H9 (cell line): ENCODE measurements at regions not wholly inside any gene's neighbourhood (a gene's known extent, or its start where the extent isn't known, plus 50 kb on each side); places are given as distances from the start of the nearest gene placed in this dataset.

Source experiments
- DNase-seq: peaks from one replicate; pipeline ENCODE4 v3.0.0-alpha.2; 2017
- H2AFZ ChIP-seq: one replicate; pipeline ENCODE4 v1.6.1; 2013; ENCODE audit warnings: mild to moderate bottlenecking, low read length, control low read depth, moderate library complexity
- H2AK5ac ChIP-seq: 2 replicates; pipeline ENCODE4 v1.6.1; 2013; ENCODE audit warnings: low read length, control low read depth, mixed read lengths; ENCODE audit not compliant: insufficient read length
- H2BK120ac ChIP-seq: one replicate; pipeline ENCODE4 v1.6.1; 2013; ENCODE audit warnings: low read depth, mild to moderate bottlenecking, low read length, control low read depth, inconsistent platforms; ENCODE audit not compliant: poor library complexity, severe bottlenecking
- H2BK12ac ChIP-seq: 2 replicates; pipeline ENCODE4 v1.6.1; 2013; ENCODE audit warnings: low read length, control low read depth, mixed read lengths, low read depth; ENCODE audit not compliant: insufficient read length
- H2BK15ac ChIP-seq: 2 replicates; pipeline ENCODE4 v1.6.1; 2013; ENCODE audit warnings: low read depth, low read length, control low read depth
- H2BK20ac ChIP-seq: one replicate; pipeline ENCODE4 v1.6.1; 2013; ENCODE audit warnings: low read depth, mild to moderate bottlenecking, low read length, control low read depth, inconsistent platforms; ENCODE audit not compliant: poor library complexity, severe bottlenecking
- H2BK5ac ChIP-seq: 2 replicates; pipeline ENCODE4 v1.6.1; 2013; ENCODE audit warnings: low read length, control low read depth, mixed read lengths; ENCODE audit not compliant: insufficient read length
- H3K14ac ChIP-seq: 2 replicates; pipeline ENCODE4 v1.6.1; 2013; ENCODE audit warnings: low read length, control low read depth; ENCODE audit not compliant: insufficient read depth
- H3K18ac ChIP-seq: 2 replicates; pipeline ENCODE4 v1.6.1; 2013; ENCODE audit warnings: low read depth, mild to moderate bottlenecking, mixed read lengths, low read length, control low read depth; ENCODE audit not compliant: insufficient read length
- H3K23ac ChIP-seq: 2 replicates; pipeline ENCODE4 v1.6.1; 2013; ENCODE audit warnings: low read length, control low read depth, mixed read lengths, low read depth; ENCODE audit not compliant: insufficient read length
- H3K23me2 ChIP-seq: 2 replicates; pipeline ENCODE4 v1.6.1; 2013; ENCODE audit warnings: low read depth, mild to moderate bottlenecking, mixed read lengths, low read length, control low read depth; ENCODE audit not compliant: insufficient read length, poor library complexity, severe bottlenecking
- H3K27ac ChIP-seq: 2 replicates; pipeline ENCODE4 v1.5.1; 2013; ENCODE audit warnings: low read length, control low read depth, mixed read lengths, low read depth; ENCODE audit not compliant: insufficient read length
- H3K27me3 ChIP-seq: 2 replicates; pipeline ENCODE4 v1.6.1; 2013; ENCODE audit warnings: low read length, control low read depth, inconsistent platforms; ENCODE audit not compliant: insufficient read depth
- H3K4ac ChIP-seq: 2 replicates; pipeline ENCODE4 v1.6.1; 2013; ENCODE audit warnings: low read depth, mild to moderate bottlenecking, control low read depth, inconsistent platforms, low read length, moderate library complexity
- H3K4me1 ChIP-seq: 2 replicates; pipeline ENCODE4 v1.6.1; 2013; ENCODE audit warnings: low read length, control low read depth, inconsistent platforms; ENCODE audit not compliant: insufficient read depth
- H3K4me2 ChIP-seq: 2 replicates; pipeline ENCODE4 v1.6.1; 2013; ENCODE audit warnings: low read length, control low read depth, mixed read lengths; ENCODE audit not compliant: insufficient read length, insufficient read depth
- H3K56ac ChIP-seq: 2 replicates; pipeline ENCODE4 v1.6.1; 2013; ENCODE audit warnings: low read depth, mild to moderate bottlenecking, mixed read lengths, low read length, control low read depth; ENCODE audit not compliant: insufficient read length
- H3K79me1 ChIP-seq: 2 replicates; pipeline ENCODE4 v1.6.1; 2013; ENCODE audit warnings: low read depth, mild to moderate bottlenecking, moderate library complexity, low read length, control low read depth, inconsistent platforms; ENCODE audit not compliant: insufficient read depth, poor library complexity, severe bottlenecking
- H3K79me2 ChIP-seq: 2 replicates; pipeline ENCODE4 v1.6.1; 2013; ENCODE audit warnings: low read length, control low read depth, inconsistent platforms; ENCODE audit not compliant: insufficient read depth
- H3K9ac ChIP-seq: 2 replicates; pipeline ENCODE4 v1.6.1; 2013; ENCODE audit warnings: low read length, control low read depth, mixed read lengths; ENCODE audit not compliant: insufficient read length; ENCODE audit errors: extremely low read depth
- H3K9me3 ChIP-seq: one replicate; pipeline ENCODE4 v1.6.1; 2013; ENCODE audit warnings: low read depth, low read length, inconsistent platforms; ENCODE audit not compliant: control insufficient read depth
- H3T11ph ChIP-seq: one replicate; pipeline ENCODE4 v1.6.1; 2013; ENCODE audit warnings: mild to moderate bottlenecking, low read length, control low read depth, inconsistent platforms
- H4K20me1 ChIP-seq: one replicate; pipeline ENCODE4 v1.6.1; 2013; ENCODE audit not compliant: control insufficient read depth, insufficient read length, insufficient read depth
- H4K5ac ChIP-seq: 2 replicates; pipeline ENCODE4 v1.6.1; 2013; ENCODE audit warnings: low read depth, mild to moderate bottlenecking, mixed read lengths, low read length, control low read depth; ENCODE audit not compliant: insufficient read length
- H4K8ac ChIP-seq: replicated peaks from 2 replicates; pipeline ENCODE4 v1.6.1; 2013; ENCODE audit warnings: low read length, control low read depth, mixed read lengths, low read depth; ENCODE audit not compliant: insufficient read length
- H4K91ac ChIP-seq: 2 replicates; pipeline ENCODE4 v1.6.1; 2013; ENCODE audit warnings: low read depth, mild to moderate bottlenecking, moderate library complexity, mixed read lengths, low read length, control low read depth; ENCODE audit not compliant: insufficient read length
- H3K27ac Mint-ChIP-seq, 3 experiments: 2 replicates in 2 of 3; 3 replicates in 1 of 3; pipeline ENCODE4 v1.8.0; 2020 to 2021; ENCODE audit warnings: mixed read lengths in 3 of 3, mild to moderate bottlenecking in 1 of 3, moderate library complexity in 1 of 3
- H3K27me3 Mint-ChIP-seq: 2 replicates; pipeline ENCODE4 v1.8.0; 2021; ENCODE audit warnings: low read depth, mild to moderate bottlenecking, moderate library complexity, mixed read lengths
- H3K36me3 Mint-ChIP-seq, 3 experiments: 2 replicates in 2 of 3; 3 replicates in 1 of 3; pipeline ENCODE4 v1.8.0; 2020 to 2021; ENCODE audit warnings: low read depth in 3 of 3, mixed read lengths in 3 of 3; ENCODE audit not compliant: insufficient read depth in 1 of 3
- H3K4me1 Mint-ChIP-seq, 2 experiments: 2 replicates each; pipeline ENCODE4 v1.8.0; 2020; ENCODE audit warnings: mixed read lengths in 2 of 2
- H3K4me3 Mint-ChIP-seq, 2 experiments: 2 replicates in 1 of 2; 3 replicates in 1 of 2; pipeline ENCODE4 v1.8.0; 2020 to 2021; ENCODE audit warnings: mild to moderate bottlenecking in 2 of 2, mixed read lengths in 2 of 2, moderate library complexity in 1 of 2
- H3K9me3 Mint-ChIP-seq, 2 experiments: 2 replicates in 1 of 2; 3 replicates in 1 of 2; pipeline ENCODE4 v1.8.0; 2020; ENCODE audit warnings: mild to moderate bottlenecking in 2 of 2, mixed read lengths in 2 of 2, moderate library complexity in 1 of 2
- TF ChIP-seq, protein P1 (sequence below): fragments of 200-600 bp; sonication (generic); conservative IDR thresholded peaks from 3 replicates; pipeline ENCODE4 v1.8.0; 2021; ENCODE audit warnings: antibody characterized with exemption, mild to moderate bottlenecking

DNA sequence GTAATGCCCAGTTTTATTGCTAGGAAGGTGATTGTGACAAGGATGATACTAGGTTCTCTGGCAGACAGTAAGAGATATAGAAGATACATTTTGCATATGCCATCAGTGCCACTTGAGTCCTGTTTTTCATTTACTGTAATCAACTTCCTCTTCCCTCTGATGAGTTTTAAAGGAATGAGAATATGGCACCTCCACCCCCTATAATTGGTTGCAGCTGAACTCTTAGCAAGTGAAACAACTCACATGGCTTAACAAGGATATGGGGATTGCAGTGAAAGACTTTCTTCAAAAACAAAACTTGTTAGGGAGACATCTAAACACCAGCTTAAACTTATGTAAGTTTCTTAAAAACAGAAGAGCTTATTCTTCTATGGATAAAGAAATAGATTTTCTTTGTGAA is 90.0 kb downstream of the AREG start:
- Histone ChIP-seq H4K20me1 (no peaks in the 10 kb centered on the region), H4K91ac (no peak overlapping the region), H4K8ac (no peak overlapping the region), H4K5ac (no peak overlapping the region), H3K79me2 (no peaks in the 10 kb centered on the region), H3K4me2 (no peak overlapping the region), H3K23me2 (no peaks in the 10 kb centered on the region), H3K9me3 (no peaks in the 10 kb centered on the region), H3K9ac (no peak overlapping the region), H2BK12ac (no peak overlapping the region), H3K27ac (no peak overlapping the region), H2BK15ac (no peak overlapping the region), H3K27me3 (no peaks in the 10 kb centered on the region), H2BK120ac (no peak overlapping the region), H2BK20ac (no peak overlapping the region), H2AFZ (no peak overlapping the region), H3T11ph (no peak overlapping the region), H3K79me1 (no peaks in the 10 kb centered on the region), H3K18ac (no peak overlapping the region), H3K23ac (no peak overlapping the region), H2AK5ac (no peak overlapping the region), H3K4me1 (no peaks in the 10 kb centered on the region; the same call in 1 of the 2 replicates), H3K14ac (no peak overlapping the region), H2BK5ac (no peak overlapping the region), H3K56ac (no peak overlapping the region), H3K4ac (no peak overlapping the region)
- peaks cover 0 to 3% of the 10 kb centered on the region in 2 experiments; a peak in 1 of 4 replicates for H3K4me1 Mint-ChIP-seq
- no peaks in the 10 kb centered on the region for H3K9me3 Mint-ChIP-seq
- H3K27me3 Mint-ChIP-seq = no peaks in the 10 kb centered on the region
- DNase-seq = no peak
- H3K36me3 Mint-ChIP-seq = no peaks in the 10 kb centered on the region
- no peak overlapping the region for H3K4me3 Mint-ChIP-seq
- H3K27ac Mint-ChIP-seq = no peak overlapping the region; a peak in 1 of 7 replicates
- TF ChIP-seq, protein P1, sequence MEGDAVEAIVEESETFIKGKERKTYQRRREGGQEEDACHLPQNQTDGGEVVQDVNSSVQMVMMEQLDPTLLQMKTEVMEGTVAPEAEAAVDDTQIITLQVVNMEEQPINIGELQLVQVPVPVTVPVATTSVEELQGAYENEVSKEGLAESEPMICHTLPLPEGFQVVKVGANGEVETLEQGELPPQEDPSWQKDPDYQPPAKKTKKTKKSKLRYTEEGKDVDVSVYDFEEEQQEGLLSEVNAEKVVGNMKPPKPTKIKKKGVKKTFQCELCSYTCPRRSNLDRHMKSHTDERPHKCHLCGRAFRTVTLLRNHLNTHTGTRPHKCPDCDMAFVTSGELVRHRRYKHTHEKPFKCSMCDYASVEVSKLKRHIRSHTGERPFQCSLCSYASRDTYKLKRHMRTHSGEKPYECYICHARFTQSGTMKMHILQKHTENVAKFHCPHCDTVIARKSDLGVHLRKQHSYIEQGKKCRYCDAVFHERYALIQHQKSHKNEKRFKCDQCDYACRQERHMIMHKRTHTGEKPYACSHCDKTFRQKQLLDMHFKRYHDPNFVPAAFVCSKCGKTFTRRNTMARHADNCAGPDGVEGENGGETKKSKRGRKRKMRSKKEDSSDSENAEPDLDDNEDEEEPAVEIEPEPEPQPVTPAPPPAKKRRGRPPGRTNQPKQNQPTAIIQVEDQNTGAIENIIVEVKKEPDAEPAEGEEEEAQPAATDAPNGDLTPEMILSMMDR = no peak
